ENCODE measurements at regions not wholly inside any gene's neighbourhood (a gene's known extent, or its start where the extent isn't known, plus 50 kb on each side); places are given as distances from the start of the nearest gene placed in this dataset.

GRCh38 chr14:58701156-58701555, 63.4 kb downstream of the DACT1 start:
- H3K27me3 Mint-ChIP-seq (ENCODE audit: low read depth): no peaks in the 10 kb centered on the region
- no peak for DNase-seq
- H3K4ac ChIP-seq (ENCODE audit: low read depth, low read length): no peak overlapping the region
- H2BK15ac ChIP-seq (ENCODE audit: low read depth, low read length): no peak overlapping the region
- H3K9me3 Mint-ChIP-seq: no peaks in the 10 kb centered on the region
- H2AK5ac ChIP-seq (ENCODE audit: insufficient read length, low read length): no peak overlapping the region
- no peak overlapping the region for H3K27ac Mint-ChIP-seq
- H2BK120ac ChIP-seq (ENCODE audit: low read depth, low read length, poor library complexity, severe bottlenecking): no peak overlapping the region
- no peak overlapping the region for H3K9ac ChIP-seq (ENCODE audit: extremely low read depth, insufficient read length, low read length)
- WGBS (ENCODE audit: extremely low coverage, insufficient read length, low lambda C conversion rate): no CpG with 5 or more reads among the region's 3 CpGs
- no peaks in the 10 kb centered on the region for H3K9me3 ChIP-seq (ENCODE audit: control insufficient read depth, low read depth, low read length)
- H3K27ac ChIP-seq (ENCODE audit: insufficient read length, low read depth, low read length): no peak overlapping the region
- H3K14ac ChIP-seq (ENCODE audit: insufficient read depth, low read length): no peak overlapping the region
- H4K8ac ChIP-seq (replicated peaks; ENCODE audit: insufficient read length, low read depth, low read length): no peak overlapping the region
- H3K27me3 ChIP-seq (ENCODE audit: insufficient read depth, low read length): no peaks in the 10 kb centered on the region
- no peak overlapping the region for H3K4me3 Mint-ChIP-seq
- H3K4me1 ChIP-seq (ENCODE audit: insufficient read depth, low read length): no peaks in the 10 kb centered on the region
- no peak for TF ChIP-seq CTCF (conservative IDR thresholded peaks at IDR 0.05)
- H4K20me1 ChIP-seq (ENCODE audit: control insufficient read depth, insufficient read depth, insufficient read length): no peaks in the 10 kb centered on the region
- no peak overlapping the region for H3K18ac ChIP-seq (ENCODE audit: insufficient read length, low read depth, low read length)
- no peak overlapping the region for H2BK12ac ChIP-seq (ENCODE audit: insufficient read length, low read depth, low read length)
- no peak overlapping the region for H2BK20ac ChIP-seq (ENCODE audit: low read depth, low read length, poor library complexity, severe bottlenecking)
- no peak overlapping the region for H3K23ac ChIP-seq (ENCODE audit: insufficient read length, low read depth, low read length)
- peaks cover 12 to 20% of the 10 kb centered on the region in 2 experiments for H3K4me1 Mint-ChIP-seq
- no peak overlapping the region for H2BK5ac ChIP-seq (ENCODE audit: insufficient read length, low read length)
- H2AFZ ChIP-seq (ENCODE audit: low read length): no peak overlapping the region
- H4K5ac ChIP-seq (ENCODE audit: insufficient read length, low read depth, low read length): no peak overlapping the region
- no peaks in the 10 kb centered on the region for H3K79me2 ChIP-seq (ENCODE audit: insufficient read depth, low read length)
- no peaks in the 10 kb centered on the region for H3K79me1 ChIP-seq (ENCODE audit: insufficient read depth, low read depth, low read length, poor library complexity, severe bottlenecking)
- no peaks in the 10 kb centered on the region for H3K23me2 ChIP-seq (ENCODE audit: insufficient read length, low read depth, low read length, poor library complexity, severe bottlenecking)
- H3K4me2 ChIP-seq (ENCODE audit: insufficient read depth, insufficient read length, low read length): no peak overlapping the region
- H4K91ac ChIP-seq (ENCODE audit: insufficient read length, low read depth, low read length): no peak overlapping the region
- H3K36me3 Mint-ChIP-seq (ENCODE audit: insufficient read depth in 1 of 3, low read depth in 3 of 3): no peaks in the 10 kb centered on the region; a peak in 1 of 7 replicates
- H3K56ac ChIP-seq (ENCODE audit: insufficient read length, low read depth, low read length): no peak overlapping the region
- no peak overlapping the region for H3T11ph ChIP-seq (ENCODE audit: low read length)
